ENCODE measurements at regions not wholly inside any gene's neighbourhood (a gene's known extent, or its start where the extent isn't known, plus 50 kb on each side); places are given as distances from the start of the nearest gene placed in this dataset.

GRCh38 chr18:10009321-10010144, 95.7 kb downstream of the VAPA start:
- DNase-seq (ENCODE audit: extremely low read depth, low read depth, low spot score) = no peak

- no peak for DNase-seq (ENCODE audit: extremely low read depth, low read depth, low spot score)
These were observed 96.8 kb downstream of the VAPA start for GRCh38 chr18:10010611-10011015.

- no peak for DNase-seq (ENCODE audit: extremely low read depth, low read depth, low spot score)
These were observed 97.2 kb downstream of the VAPA start for GRCh38 chr18:10011061-10011460.

- DNase-seq (ENCODE audit: extremely low read depth, low read depth, low spot score) = no peak
These were observed 97.9 kb downstream of the VAPA start for GRCh38 chr18:10011751-10012150.

GRCh38 chr18:10012526-10012925, 98.7 kb downstream of the VAPA start:
- DNase-seq (ENCODE audit: extremely low read depth, low read depth, low spot score) = no peak

GRCh38 chr18:10013621-10014543, 100.1 kb downstream of the VAPA start:
- no peak for DNase-seq (ENCODE audit: extremely low read depth, low read depth, low spot score)

GRCh38 chr18:10015288-10015701, 101.5 kb downstream of the VAPA start:
- no peak for DNase-seq (ENCODE audit: extremely low read depth, low read depth, low spot score)

- no peak for DNase-seq (ENCODE audit: extremely low read depth, low read depth, low spot score)
These were observed 102.4 kb downstream of the VAPA start for GRCh38 chr18:10015941-10016819.

GRCh38 chr18:10017043-10017442, 103.2 kb downstream of the VAPA start:
- DNase-seq (ENCODE audit: extremely low read depth, low read depth, low spot score) = no peak

- DNase-seq (ENCODE audit: extremely low read depth, low read depth, low spot score) = no peak
These were observed 104.5 kb downstream of the VAPA start for GRCh38 chr18:10018289-10018688.

- DNase-seq (ENCODE audit: extremely low read depth, low read depth, low spot score) = no peak
These were observed 106.4 kb downstream of the VAPA start for GRCh38 chr18:10020171-10020570.

- no peak for DNase-seq (ENCODE audit: extremely low read depth, low read depth, low spot score)
These were observed 108.5 kb downstream of the VAPA start for GRCh38 chr18:10022365-10022764.

GRCh38 chr18:10023853-10024570, 110.2 kb downstream of the VAPA start:
- no peak for DNase-seq (ENCODE audit: extremely low read depth, low read depth, low spot score)

- DNase-seq (ENCODE audit: extremely low read depth, low read depth, low spot score) = no peak
These were observed 112.2 kb downstream of the VAPA start for GRCh38 chr18:10025711-10026670.

- no peak for DNase-seq (ENCODE audit: extremely low read depth, low read depth, low spot score)
These were observed 113.2 kb downstream of the VAPA start for GRCh38 chr18:10027031-10027430.

- no peak for DNase-seq (ENCODE audit: extremely low read depth, low read depth, low spot score)
These were observed 113.6 kb downstream of the VAPA start for GRCh38 chr18:10027461-10027860.

- DNase-seq (ENCODE audit: extremely low read depth, low read depth, low spot score) = no peak
These were observed 115.9 kb downstream of the VAPA start for GRCh38 chr18:10029711-10030110.

GRCh38 chr18:10030816-10031541, 117.2 kb downstream of the VAPA start:
- DNase-seq (ENCODE audit: extremely low read depth, low read depth, low spot score) = no peak
